ENCODE measurements at regions not wholly inside any gene's neighbourhood (a gene's known extent, or its start where the extent isn't known, plus 50 kb on each side); places are given as distances from the start of the nearest gene placed in this dataset.

- no peak for TF ChIP-seq CTCF (conservative IDR thresholded peaks at IDR 0.05)
- no peak for TF ChIP-seq ZFX (IDR thresholded peaks at IDR 0.05)
Measured at GRCh38 chr14:98956181-98956580, 315.8 kb downstream of the BCL11B start.
